CD14-positive monocyte (primary cell): ENCODE measurements at regions not wholly inside any gene's neighbourhood (a gene's known extent, or its start where the extent isn't known, plus 50 kb on each side); places are given as distances from the start of the nearest gene placed in this dataset.

Experiments
- DNase-seq, 3 donors: peaks; one replicate each; pipeline ENCODE4 v3.0.0-alpha.2; 2011 to 2022
- H2AFZ ChIP-seq: 2 replicates; pipeline ENCODE4 v1.6.0; 2012; ENCODE audit warnings: mild to moderate bottlenecking, low read depth, low read length, inconsistent platforms; ENCODE audit not compliant: insufficient read depth, poor library complexity, severe bottlenecking
- H3K27ac ChIP-seq, 2 donors: 1 replicate in 1 of 2; 2 replicates in 1 of 2; pipeline ENCODE4 v1.5.1; 2012 to 2013; ENCODE audit warnings: low read length in 2 of 2, control low read depth in 1 of 2, inconsistent platforms in 1 of 2, low read depth in 1 of 2, mild to moderate bottlenecking in 1 of 2
- H3K27me3 ChIP-seq, 2 donors: one replicate each; pipeline versions ENCODE4 v1.6.0 to v1.6.1; 2011 to 2013; ENCODE audit warnings: low read length in 2 of 2; ENCODE audit not compliant: control insufficient read depth in 2 of 2, insufficient read depth in 2 of 2
- H3K36me3 ChIP-seq, 2 donors: replicated peaks in 1 of 2; 1 replicate in 1 of 2; 2 replicates in 1 of 2; pipeline versions ENCODE4 v1.5.1 to v1.6.1; 2012 to 2013; ENCODE audit warnings: low read length in 2 of 2, control low read depth in 1 of 2, inconsistent platforms in 1 of 2, mild to moderate bottlenecking in 1 of 2; ENCODE audit not compliant: insufficient read depth in 2 of 2, control insufficient read depth in 1 of 2
- H3K4me1 ChIP-seq, 2 donors: 1 replicate in 1 of 2; 2 replicates in 1 of 2; pipeline versions ENCODE4 v1.5.1 to v1.6.1; 2012 to 2013; ENCODE audit warnings: low read length in 2 of 2, control low read depth in 1 of 2, inconsistent platforms in 1 of 2, mild to moderate bottlenecking in 1 of 2, moderate library complexity in 1 of 2; ENCODE audit not compliant: insufficient read depth in 2 of 2, control insufficient read depth in 1 of 2
- H3K4me2 ChIP-seq: replicated peaks from 2 replicates; pipeline ENCODE3; 2012; ENCODE audit warnings: low read length, moderate library complexity, mild to moderate bottlenecking; ENCODE audit not compliant: poor library complexity, severe bottlenecking; ENCODE audit errors: extremely low read depth
- H3K4me3 ChIP-seq, 3 experiments: fragments of 200-600 bp in 1 of 3; sonication (generic) in 1 of 3; replicated peaks in 1 of 3; 1 replicate in 2 of 3; 2 replicates in 1 of 3; pipeline ENCODE4 v1.5.1; 2011 to 2013; ENCODE audit warnings: low read length in 3 of 3, mild to moderate bottlenecking in 3 of 3, control low read depth in 2 of 3, low read depth in 2 of 3, inconsistent platforms in 1 of 3, moderate library complexity in 1 of 3
- H3K79me2 ChIP-seq: 2 replicates; pipeline ENCODE4 v1.6.0; 2012; ENCODE audit warnings: mild to moderate bottlenecking, control low read depth, inconsistent platforms, low read length, moderate library complexity; ENCODE audit not compliant: insufficient read depth
- H3K9ac ChIP-seq: 2 replicates; pipeline ENCODE4 v1.6.0; 2017; ENCODE audit warnings: low read length, mild to moderate bottlenecking; ENCODE audit not compliant: insufficient read depth, poor library complexity, severe bottlenecking
- H3K9me3 ChIP-seq, 2 donors: replicated peaks in 1 of 2; 1 replicate in 1 of 2; 2 replicates in 1 of 2; pipeline versions ENCODE4 v1.5.1 to v1.6.1; 2012 to 2013; ENCODE audit warnings: low read length in 2 of 2, control low read depth in 1 of 2; ENCODE audit not compliant: control insufficient read depth in 1 of 2, insufficient read depth in 1 of 2
- H4K20me1 ChIP-seq: 2 replicates; pipeline ENCODE4 v1.6.0; 2012; ENCODE audit warnings: mild to moderate bottlenecking, low read length, control low read depth, moderate library complexity; ENCODE audit not compliant: insufficient read depth
- H3K27ac Mint-ChIP-seq, 7 donors: one replicate each; pipeline ENCODE4 v1.8.0; 2020; ENCODE audit warnings: mild to moderate bottlenecking in 7 of 7, mixed read lengths in 7 of 7, moderate library complexity in 6 of 7, inconsistent platforms in 2 of 7
- H3K27me3 Mint-ChIP-seq, 3 donors: one replicate each; pipeline ENCODE4 v1.8.0; 2021 to 2022; ENCODE audit warnings: low read depth in 3 of 3, mild to moderate bottlenecking in 3 of 3, mixed read lengths in 3 of 3, moderate library complexity in 3 of 3, inconsistent platforms in 1 of 3
- H3K36me3 Mint-ChIP-seq, 2 donors: one replicate each; pipeline ENCODE4 v1.8.0; 2020; ENCODE audit warnings: mixed read lengths in 2 of 2, inconsistent platforms in 1 of 2, mild to moderate bottlenecking in 1 of 2
- H3K4me1 Mint-ChIP-seq: one replicate; pipeline ENCODE4 v1.8.0; 2020; ENCODE audit warnings: mild to moderate bottlenecking, mixed read lengths
- H3K4me3 Mint-ChIP-seq, 2 donors: one replicate each; pipeline ENCODE4 v1.8.0; 2020; ENCODE audit warnings: mild to moderate bottlenecking in 2 of 2, mixed read lengths in 2 of 2, moderate library complexity in 1 of 2
- H3K9me3 Mint-ChIP-seq, 7 donors: one replicate each; pipeline ENCODE4 v1.8.0; 2020 to 2022; ENCODE audit warnings: mixed read lengths in 7 of 7, mild to moderate bottlenecking in 6 of 7, moderate library complexity in 6 of 7, inconsistent platforms in 2 of 7
- CTCF ChIP-seq: fragments of 200-600 bp; IDR thresholded peaks from one replicate; pipeline ENCODE4 v1.8.0; 2022; ENCODE audit warnings: antibody characterized with exemption, mild to moderate bottlenecking
- WGBS: methylation state at CpG from one replicate; pipeline ENCODE4 v1.1.5; 2013; ENCODE audit warnings: missing lambda C conversion rate; ENCODE audit not compliant: insufficient coverage; 5-methylcytosine and 5-hydroxymethylcytosine counted together
- intact Hi-C, 2 donors: fragments of 100-400 bp; cut with micrococcal nuclease; formaldehyde crosslinking; loops; one replicate each; pipeline versions ENCODE4 v1.15.0 to v1.15.1; 2023

- Histone ChIP-seq H2AFZ (no peak overlapping the region), H4K20me1 (no peaks in the 10 kb centered on the region), H3K4me3 (no peak overlapping the region), H3K9me3 (peaks cover 7 to 19% of the 10 kb centered on the region in 2 donors), H3K27ac (no peak overlapping the region), H3K9ac (no peak overlapping the region), H3K36me3 (no peaks in the 10 kb centered on the region), H3K27me3 (peaks cover 0 to 7% of the 10 kb centered on the region in 2 donors), H3K4me2 (no peak overlapping the region), H3K79me2 (no peaks in the 10 kb centered on the region), H3K4me1 (no peaks in the 10 kb centered on the region)
- H3K9me3 Mint-ChIP-seq: peaks cover 2 to 28% (median 10%) of the 10 kb centered on the region in 7 donors
- no peak overlapping the region for H3K27ac Mint-ChIP-seq
- H3K36me3 Mint-ChIP-seq: no peaks in the 10 kb centered on the region
- DNase-seq: no peak
- intact Hi-C loops: no loop called here
- peaks cover 19 to 25% (median 20%) of the 10 kb centered on the region in 3 donors for H3K27me3 Mint-ChIP-seq
- no peak overlapping the region for H3K4me3 Mint-ChIP-seq
- TF ChIP-seq CTCF: no peak
- H3K4me1 Mint-ChIP-seq: no peaks in the 10 kb centered on the region
- 93% methylated on average over 3 of the region's 3 CpGs for WGBS
These were observed 241.0 kb upstream of the COPS8 start for GRCh38 chr2:236844711-236845110.

- Histone ChIP-seq H3K79me2 (no peaks in the 10 kb centered on the region), H3K27me3 (peaks cover 2 to 4% of the 10 kb centered on the region in 2 donors), H4K20me1 (no peaks in the 10 kb centered on the region), H3K4me2 (no peak overlapping the region), H3K27ac (no peak overlapping the region), H3K9ac (no peak overlapping the region), H3K36me3 (no peaks in the 10 kb centered on the region), H2AFZ (no peak overlapping the region), H3K4me3 (no peak overlapping the region), H3K9me3 (peaks cover 7 to 19% of the 10 kb centered on the region in 2 donors), H3K4me1 (no peaks in the 10 kb centered on the region)
- TF ChIP-seq CTCF: no peak
- Mint-ChIP-seq H3K36me3 (no peaks in the 10 kb centered on the region), H3K9me3 (peaks cover 2 to 26% (median 10%) of the 10 kb centered on the region in 7 donors), H3K27ac (no peak overlapping the region), H3K27me3 (peaks cover 18 to 33% (median 19%) of the 10 kb centered on the region in 3 donors), H3K4me1 (no peaks in the 10 kb centered on the region), H3K4me3 (peak overlapping the region in 1 of 2 donors; percentile 9)
- WGBS: 81% methylated on average over 5 of the region's 6 CpGs
- intact Hi-C loops: no loop called here
- DNase-seq: no peak
These were observed 238.7 kb upstream of the COPS8 start for GRCh38 chr2:236847023-236847422.
